ENCODE measurements at regions not wholly inside any gene's neighbourhood (a gene's known extent, or its start where the extent isn't known, plus 50 kb on each side); places are given as distances from the start of the nearest gene placed in this dataset.

GRCh38 chr14:87409393-87409792 is 583.6 kb downstream of the GALC start:
- Histone ChIP-seq H3K4me3 (ENCODE audit: low read depth, low read length, poor library complexity, severe bottlenecking) (no peak overlapping the region), H3K4me1 (ENCODE audit: insufficient read depth, low read length, poor library complexity, severe bottlenecking) (no peaks in the 10 kb centered on the region), H3K9me3 (ENCODE audit: low read depth, low read length, poor library complexity, severe bottlenecking) (no peaks in the 10 kb centered on the region), H3K27ac (ENCODE audit: low read depth, low read length, poor library complexity, severe bottlenecking) (no peak overlapping the region), H3K27me3 (replicated peaks; ENCODE audit: insufficient read depth, low read depth, low read length, poor library complexity) (no peaks in the 10 kb centered on the region), H3K36me3 (ENCODE audit: insufficient read depth, low read length, poor library complexity, severe bottlenecking) (no peaks in the 10 kb centered on the region)
- no peak for DNase-seq (ENCODE audit: low spot score)
- TF ChIP-seq CTCF (conservative IDR thresholded peaks at IDR 0.05; ENCODE audit: low read depth, low read length) = no peak
- no peak for TF ChIP-seq EZH2 (IDR thresholded peaks at IDR 0.05; ENCODE audit: borderline replicate concordance, low read depth, low read length, poor library complexity, severe bottlenecking)
- BruUV-seq (replicated peaks) = no TSS peak
- POLR2A ChIA-PET (ENCODE audit: low non-redundant PET) = no interaction called here
- CTCF ChIA-PET = no interaction called here
- intact Hi-C loops (cut with micrococcal nuclease; ENCODE audit: unreplicated experiment) = no loop called here

- H3K4me3 ChIP-seq (ENCODE audit: low read depth, low read length, poor library complexity, severe bottlenecking) = no peak overlapping the region
- ChIA-PET CTCF (no interaction called here), POLR2A (ENCODE audit: low non-redundant PET) (no interaction called here)
- no peaks in the 10 kb centered on the region for H3K9me3 ChIP-seq (ENCODE audit: low read depth, low read length, poor library complexity, severe bottlenecking)
- TF ChIP-seq CTCF (conservative IDR thresholded peaks at IDR 0.05; ENCODE audit: low read depth, low read length) (no peak), EZH2 (IDR thresholded peaks at IDR 0.05; ENCODE audit: borderline replicate concordance, low read depth, low read length, poor library complexity, severe bottlenecking) (no peak)
- H3K4me1 ChIP-seq (ENCODE audit: insufficient read depth, low read length, poor library complexity, severe bottlenecking) = no peaks in the 10 kb centered on the region
- H3K27me3 ChIP-seq (replicated peaks; ENCODE audit: insufficient read depth, low read depth, low read length, poor library complexity) = no peaks in the 10 kb centered on the region
- no TSS peak for BruUV-seq (replicated peaks)
- no peak overlapping the region for H3K27ac ChIP-seq (ENCODE audit: low read depth, low read length, poor library complexity, severe bottlenecking)
- no peak for DNase-seq (ENCODE audit: low spot score)
- intact Hi-C loops (cut with micrococcal nuclease; ENCODE audit: unreplicated experiment) = no loop called here
- H3K36me3 ChIP-seq (ENCODE audit: insufficient read depth, low read length, poor library complexity, severe bottlenecking) = no peaks in the 10 kb centered on the region
Measured at GRCh38 chr14:87407344-87407743, 585.6 kb downstream of the GALC start.

- no peaks in the 10 kb centered on the region for H3K4me1 ChIP-seq (ENCODE audit: insufficient read depth, low read length, poor library complexity, severe bottlenecking)
- H3K4me3 ChIP-seq (ENCODE audit: low read depth, low read length, poor library complexity, severe bottlenecking) = no peak overlapping the region
- H3K9me3 ChIP-seq (ENCODE audit: low read depth, low read length, poor library complexity, severe bottlenecking) = no peaks in the 10 kb centered on the region
- H3K36me3 ChIP-seq (ENCODE audit: insufficient read depth, low read length, poor library complexity, severe bottlenecking) = no peaks in the 10 kb centered on the region
- intact Hi-C loops (cut with micrococcal nuclease; ENCODE audit: unreplicated experiment) = no loop called here
- H3K27ac ChIP-seq (ENCODE audit: low read depth, low read length, poor library complexity, severe bottlenecking) = no peak overlapping the region
- H3K27me3 ChIP-seq (replicated peaks; ENCODE audit: insufficient read depth, low read depth, low read length, poor library complexity) = no peaks in the 10 kb centered on the region
- no peak for DNase-seq (ENCODE audit: low spot score)
- CTCF ChIA-PET = no interaction called here
- no TSS peak for BruUV-seq (replicated peaks)
- POLR2A ChIA-PET (ENCODE audit: low non-redundant PET) = no interaction called here
- TF ChIP-seq CTCF (conservative IDR thresholded peaks at IDR 0.05; ENCODE audit: low read depth, low read length) (no peak), EZH2 (IDR thresholded peaks at IDR 0.05; ENCODE audit: borderline replicate concordance, low read depth, low read length, poor library complexity, severe bottlenecking) (no peak)
Measured at GRCh38 chr14:87405563-87405962, 587.4 kb downstream of the GALC start.
